ENCODE measurements at regions not wholly inside any gene's neighbourhood (a gene's known extent, or its start where the extent isn't known, plus 50 kb on each side); places are given as distances from the start of the nearest gene placed in this dataset.

GRCh38 chr2:173602153-173602795, 247.6 kb downstream of the CDCA7 start:
- Histone ChIP-seq H3K36me3 (ENCODE audit: control insufficient read depth in 2 of 2, insufficient read depth in 2 of 2, low read length in 2 of 2) (no peaks in the 10 kb centered on the region), H3K27me3 (ENCODE audit: control insufficient read depth in 2 of 2, insufficient read depth in 2 of 2, low read length in 2 of 2) (no peaks in the 10 kb centered on the region), H3K4me3 (ENCODE audit: low read length in 2 of 2) (no peak overlapping the region), H3K9ac (ENCODE audit: low read depth in 1 of 2, low read length in 2 of 2) (no peak overlapping the region), H3K4me1 (ENCODE audit: control insufficient read depth in 2 of 2, insufficient read depth in 2 of 2, low read length in 2 of 2) (no peaks in the 10 kb centered on the region), H3K27ac (ENCODE audit: low read depth in 2 of 2, low read length in 2 of 2) (no peak overlapping the region), H3K9me3 (ENCODE audit: control insufficient read depth in 2 of 2, low read length in 2 of 2) (no peaks in the 10 kb centered on the region)

DNA sequence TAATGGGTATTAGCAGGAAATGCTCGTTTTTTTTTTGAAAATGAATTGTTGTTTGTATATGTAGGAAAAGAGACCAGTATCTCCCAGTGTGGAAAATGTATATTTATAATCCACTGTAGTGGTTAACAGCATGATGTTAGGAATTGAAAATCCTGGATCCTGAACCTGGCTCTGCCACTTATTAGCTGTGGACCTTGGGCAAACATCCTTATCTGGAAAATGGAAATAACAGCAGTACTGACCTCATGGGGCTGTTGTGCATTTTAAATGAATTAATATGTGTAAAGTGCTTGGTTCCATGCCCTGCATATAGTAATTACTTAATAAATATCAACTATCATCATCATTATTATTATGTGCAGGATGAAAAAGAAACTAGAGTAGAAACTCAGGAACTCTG, 251.3 kb downstream of the CDCA7 start:
- Histone ChIP-seq H3K9ac (ENCODE audit: low read depth in 1 of 2, low read length in 2 of 2) (no peak overlapping the region), H3K9me3 (ENCODE audit: control insufficient read depth in 2 of 2, low read length in 2 of 2) (no peaks in the 10 kb centered on the region), H3K27ac (ENCODE audit: low read depth in 2 of 2, low read length in 2 of 2) (no peak overlapping the region), H3K4me1 (ENCODE audit: control insufficient read depth in 2 of 2, insufficient read depth in 2 of 2, low read length in 2 of 2) (no peaks in the 10 kb centered on the region), H3K27me3 (ENCODE audit: control insufficient read depth in 2 of 2, insufficient read depth in 2 of 2, low read length in 2 of 2) (no peaks in the 10 kb centered on the region), H3K4me3 (ENCODE audit: low read length in 2 of 2) (no peak overlapping the region), H3K36me3 (ENCODE audit: control insufficient read depth in 2 of 2, insufficient read depth in 2 of 2, low read length in 2 of 2) (no peaks in the 10 kb centered on the region)

GRCh38 chr2:173606619-173607248, 252.1 kb downstream of the CDCA7 start:
- Histone ChIP-seq H3K4me1 (ENCODE audit: control insufficient read depth in 2 of 2, insufficient read depth in 2 of 2, low read length in 2 of 2) (no peaks in the 10 kb centered on the region), H3K36me3 (ENCODE audit: control insufficient read depth in 2 of 2, insufficient read depth in 2 of 2, low read length in 2 of 2) (no peaks in the 10 kb centered on the region), H3K9ac (ENCODE audit: low read depth in 1 of 2, low read length in 2 of 2) (no peak overlapping the region), H3K27ac (ENCODE audit: low read depth in 2 of 2, low read length in 2 of 2) (no peak overlapping the region), H3K4me3 (ENCODE audit: low read length in 2 of 2) (no peak overlapping the region), H3K9me3 (ENCODE audit: control insufficient read depth in 2 of 2, low read length in 2 of 2) (no peaks in the 10 kb centered on the region), H3K27me3 (ENCODE audit: control insufficient read depth in 2 of 2, insufficient read depth in 2 of 2, low read length in 2 of 2) (no peaks in the 10 kb centered on the region)

- H3K4me1 ChIP-seq (ENCODE audit: control insufficient read depth in 2 of 2, insufficient read depth in 2 of 2, low read length in 2 of 2): no peaks in the 10 kb centered on the region
- no peaks in the 10 kb centered on the region for H3K36me3 ChIP-seq (ENCODE audit: control insufficient read depth in 2 of 2, insufficient read depth in 2 of 2, low read length in 2 of 2)
- no peak overlapping the region for H3K9ac ChIP-seq (ENCODE audit: low read depth in 1 of 2, low read length in 2 of 2)
- H3K27ac ChIP-seq (ENCODE audit: low read depth in 2 of 2, low read length in 2 of 2): no peak overlapping the region
- H3K4me3 ChIP-seq (ENCODE audit: low read length in 2 of 2): no peak overlapping the region
- no peaks in the 10 kb centered on the region for H3K27me3 ChIP-seq (ENCODE audit: control insufficient read depth in 2 of 2, insufficient read depth in 2 of 2, low read length in 2 of 2)
- H3K9me3 ChIP-seq (ENCODE audit: control insufficient read depth in 2 of 2, low read length in 2 of 2): no peaks in the 10 kb centered on the region
Measured at GRCh38 chr2:173607606-173608311, 253.1 kb downstream of the CDCA7 start.

- Histone ChIP-seq H3K27me3 (ENCODE audit: control insufficient read depth in 2 of 2, insufficient read depth in 2 of 2, low read length in 2 of 2) (no peaks in the 10 kb centered on the region), H3K9ac (ENCODE audit: low read depth in 1 of 2, low read length in 2 of 2) (no peak overlapping the region), H3K4me3 (ENCODE audit: low read length in 2 of 2) (no peak overlapping the region), H3K36me3 (ENCODE audit: control insufficient read depth in 2 of 2, insufficient read depth in 2 of 2, low read length in 2 of 2) (no peaks in the 10 kb centered on the region), H3K27ac (ENCODE audit: low read depth in 2 of 2, low read length in 2 of 2) (no peak overlapping the region), H3K9me3 (ENCODE audit: control insufficient read depth in 2 of 2, low read length in 2 of 2) (no peaks in the 10 kb centered on the region), H3K4me1 (ENCODE audit: control insufficient read depth in 2 of 2, insufficient read depth in 2 of 2, low read length in 2 of 2) (no peaks in the 10 kb centered on the region)
Measured at GRCh38 chr2:173611121-173611520, 256.4 kb downstream of the CDCA7 start.

DNA sequence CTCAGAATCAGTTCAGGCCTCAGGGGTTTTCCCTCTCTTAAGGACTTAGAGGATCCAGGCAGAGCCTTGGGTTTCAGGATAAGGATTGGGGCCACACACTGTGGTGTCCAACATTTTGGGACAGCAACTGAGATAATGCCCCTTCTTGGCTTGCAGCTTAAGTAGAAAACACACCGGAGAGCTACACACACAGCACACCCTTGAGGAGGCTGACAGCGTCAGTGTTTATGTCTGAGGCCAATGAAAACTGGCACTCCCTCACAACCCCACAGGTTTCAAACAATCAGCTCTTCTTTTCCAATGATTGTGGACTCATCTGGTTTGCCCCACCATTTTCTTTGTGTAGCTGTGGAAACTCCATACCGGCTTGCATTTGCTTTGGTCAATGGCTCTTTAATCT, 257.7 kb downstream of the CDCA7 start:
- Histone ChIP-seq H3K9ac (ENCODE audit: low read depth in 1 of 2, low read length in 2 of 2) (no peak overlapping the region), H3K27ac (ENCODE audit: low read depth in 2 of 2, low read length in 2 of 2) (no peak overlapping the region), H3K27me3 (ENCODE audit: control insufficient read depth in 2 of 2, insufficient read depth in 2 of 2, low read length in 2 of 2) (no peaks in the 10 kb centered on the region), H3K4me3 (ENCODE audit: low read length in 2 of 2) (no peak overlapping the region), H3K36me3 (ENCODE audit: control insufficient read depth in 2 of 2, insufficient read depth in 2 of 2, low read length in 2 of 2) (no peaks in the 10 kb centered on the region), H3K9me3 (ENCODE audit: control insufficient read depth in 2 of 2, low read length in 2 of 2) (no peaks in the 10 kb centered on the region), H3K4me1 (ENCODE audit: control insufficient read depth in 2 of 2, insufficient read depth in 2 of 2, low read length in 2 of 2) (no peaks in the 10 kb centered on the region)

DNA sequence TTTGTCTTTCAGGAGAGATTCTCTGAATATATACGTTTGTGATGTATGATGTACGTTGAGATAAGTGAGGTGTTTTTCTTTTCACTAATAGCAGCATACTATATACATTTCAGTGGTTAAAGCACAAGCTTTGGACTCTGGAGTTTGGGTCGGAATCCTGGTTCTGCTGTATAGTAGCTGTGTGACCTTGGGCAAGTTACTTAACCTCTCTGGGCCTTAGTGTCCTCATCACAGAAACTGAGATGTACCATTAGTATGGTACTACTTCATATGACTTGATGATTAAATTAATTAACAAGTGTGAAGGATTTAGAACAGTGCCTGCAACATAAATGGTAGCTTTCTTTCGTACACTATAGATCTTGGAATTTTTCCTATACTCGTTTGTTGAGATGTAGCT, 258.7 kb downstream of the CDCA7 start:
- Histone ChIP-seq H3K9ac (ENCODE audit: low read depth in 1 of 2, low read length in 2 of 2) (no peak overlapping the region), H3K27me3 (ENCODE audit: control insufficient read depth in 2 of 2, insufficient read depth in 2 of 2, low read length in 2 of 2) (no peaks in the 10 kb centered on the region), H3K27ac (ENCODE audit: low read depth in 2 of 2, low read length in 2 of 2) (no peak overlapping the region), H3K9me3 (ENCODE audit: control insufficient read depth in 2 of 2, low read length in 2 of 2) (no peaks in the 10 kb centered on the region), H3K4me3 (ENCODE audit: low read length in 2 of 2) (no peak overlapping the region), H3K36me3 (ENCODE audit: control insufficient read depth in 2 of 2, insufficient read depth in 2 of 2, low read length in 2 of 2) (no peaks in the 10 kb centered on the region), H3K4me1 (ENCODE audit: control insufficient read depth in 2 of 2, insufficient read depth in 2 of 2, low read length in 2 of 2) (no peaks in the 10 kb centered on the region)

DNA sequence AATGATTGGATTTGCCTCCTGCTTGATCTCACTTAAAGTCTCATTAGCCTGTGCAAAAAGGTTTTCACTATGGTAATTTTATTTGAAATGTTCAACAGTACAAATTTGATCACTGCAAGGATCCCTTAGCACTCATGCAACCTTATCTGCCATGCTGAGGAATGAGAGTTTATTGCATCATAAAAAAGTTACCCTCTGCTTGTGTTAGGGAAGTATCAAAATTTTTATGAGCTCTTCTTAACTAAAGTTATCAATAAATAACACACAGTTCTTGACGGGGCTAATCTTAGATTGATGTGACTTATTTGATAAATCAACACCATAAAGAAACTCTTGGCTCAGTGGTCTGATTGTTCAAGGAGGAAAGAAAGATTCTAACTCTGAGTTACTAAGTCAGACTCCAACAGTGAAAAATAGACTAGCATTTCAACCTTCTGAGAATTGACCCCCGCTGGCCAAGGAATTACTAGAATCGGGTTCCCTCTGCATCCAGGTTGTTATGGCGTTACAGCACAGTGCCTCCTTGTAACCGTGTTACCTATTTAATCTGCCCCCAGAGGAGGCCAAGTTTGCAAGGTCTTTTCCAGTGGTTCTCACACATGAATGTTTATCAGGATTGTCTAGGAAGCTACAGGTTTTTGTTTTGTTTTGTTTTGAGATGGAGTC, 259.7 kb downstream of the CDCA7 start:
- no peak overlapping the region for H3K27ac ChIP-seq (ENCODE audit: low read depth in 2 of 2, low read length in 2 of 2)
- H3K4me3 ChIP-seq (ENCODE audit: low read length in 2 of 2): no peak overlapping the region
- H3K4me1 ChIP-seq (ENCODE audit: control insufficient read depth in 2 of 2, insufficient read depth in 2 of 2, low read length in 2 of 2): no peaks in the 10 kb centered on the region
- no peaks in the 10 kb centered on the region for H3K9me3 ChIP-seq (ENCODE audit: control insufficient read depth in 2 of 2, low read length in 2 of 2)
- H3K27me3 ChIP-seq (ENCODE audit: control insufficient read depth in 2 of 2, insufficient read depth in 2 of 2, low read length in 2 of 2): no peaks in the 10 kb centered on the region
- no peak overlapping the region for H3K9ac ChIP-seq (ENCODE audit: low read depth in 1 of 2, low read length in 2 of 2)
- H3K36me3 ChIP-seq (ENCODE audit: control insufficient read depth in 2 of 2, insufficient read depth in 2 of 2, low read length in 2 of 2): no peaks in the 10 kb centered on the region

DNA sequence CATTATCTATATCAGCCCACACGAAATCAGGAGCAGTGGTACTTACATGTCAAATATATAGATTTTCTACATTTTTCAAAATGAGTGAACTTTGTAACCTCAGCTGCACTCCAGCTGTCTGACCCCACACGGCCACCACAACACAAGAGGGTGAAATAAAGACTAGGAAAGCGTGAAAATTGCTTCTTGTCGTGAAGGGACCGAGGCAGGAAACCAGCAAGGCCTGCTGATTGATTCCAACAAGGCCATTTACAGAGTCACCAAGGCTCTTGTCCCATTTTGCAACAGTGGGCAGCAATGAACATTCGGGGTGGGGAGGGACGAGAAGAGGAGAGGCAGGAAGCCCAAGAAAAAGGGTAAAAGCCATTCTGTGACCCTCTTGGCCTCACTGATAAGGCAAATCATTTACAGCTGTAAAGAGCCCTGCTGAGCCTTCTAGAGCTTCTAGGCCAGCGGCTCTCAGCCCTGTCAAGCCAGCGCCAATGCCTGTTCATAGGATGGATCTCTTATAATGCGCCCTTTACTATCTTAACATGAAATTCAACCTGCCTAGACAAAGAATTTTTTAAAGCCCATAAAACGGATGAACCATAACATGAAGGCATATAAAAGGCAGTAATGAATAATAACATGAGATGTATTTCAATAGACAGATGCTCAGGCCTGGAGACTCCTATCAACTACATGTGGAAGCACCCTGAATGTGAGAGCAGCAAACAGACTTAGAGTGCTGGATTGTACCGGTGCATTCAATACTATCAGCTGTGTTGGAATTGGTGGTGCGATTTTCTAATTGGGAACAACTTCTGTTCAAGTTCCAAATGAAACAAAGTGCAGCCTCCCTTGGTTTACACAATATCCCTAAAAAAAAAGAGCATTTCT, 269.0 kb downstream of the CDCA7 start:
- Histone ChIP-seq H3K9ac (ENCODE audit: low read depth in 1 of 2, low read length in 2 of 2) (no peak overlapping the region), H3K27ac (ENCODE audit: low read depth in 2 of 2, low read length in 2 of 2) (no peak overlapping the region), H3K4me1 (ENCODE audit: control insufficient read depth in 2 of 2, insufficient read depth in 2 of 2, low read length in 2 of 2) (no peaks in the 10 kb centered on the region)

More for the DNA sequence above, 269.0 kb downstream of the CDCA7 start:
- Histone ChIP-seq H3K36me3 (ENCODE audit: control insufficient read depth in 2 of 2, insufficient read depth in 2 of 2, low read length in 2 of 2) (no peaks in the 10 kb centered on the region), H3K9me3 (ENCODE audit: control insufficient read depth in 2 of 2, low read length in 2 of 2) (no peaks in the 10 kb centered on the region), H3K4me3 (ENCODE audit: low read length in 2 of 2) (no peak overlapping the region), H3K27me3 (ENCODE audit: control insufficient read depth in 2 of 2, insufficient read depth in 2 of 2, low read length in 2 of 2) (no peaks in the 10 kb centered on the region)

Measured in mucosa of rectum (tissue), 2 donors.